ENCODE measurements at regions not wholly inside any gene's neighbourhood (a gene's known extent, or its start where the extent isn't known, plus 50 kb on each side); places are given as distances from the start of the nearest gene placed in this dataset.

GRCh38 chr12:127667131-127667685, 599.8 kb upstream of the TMEM132C start:
- Mint-ChIP-seq H3K27ac (no peak overlapping the region), H3K36me3 (no peaks in the 10 kb centered on the region), H3K9me3 (peaks cover 0 to 9% (median 3%) of the 10 kb centered on the region in 7 donors), H3K4me3 (no peak overlapping the region), H3K27me3 (no peaks in the 10 kb centered on the region), H3K4me1 (no peaks in the 10 kb centered on the region)
- ATAC-seq (ENCODE audit: low read depth in 2 of 2) (no peak), DNase-seq (no peak)
- Histone ChIP-seq H3K27me3 (ENCODE audit: control insufficient read depth, insufficient read depth, low read length) (no peaks in the 10 kb centered on the region), H3K9me3 (ENCODE audit: control insufficient read depth in 2 of 2, low read length in 2 of 2) (no peaks in the 10 kb centered on the region), H3K4me1 (ENCODE audit: control insufficient read depth, insufficient read depth, low read length, poor library complexity, severe bottlenecking) (no peaks in the 10 kb centered on the region), H3K36me3 (ENCODE audit: control insufficient read depth, insufficient read depth, low read length) (no peaks in the 10 kb centered on the region), H3K4me3 (ENCODE audit: low read depth, low read length) (no peak overlapping the region), H3K27ac (ENCODE audit: insufficient read depth, low read length, poor library complexity, severe bottlenecking) (no peak overlapping the region)

- ATAC-seq (ENCODE audit: low read depth in 2 of 2) (no peak), DNase-seq (no peak)
- H3K27ac Mint-ChIP-seq, result no peak overlapping the region
- Histone ChIP-seq H3K4me1 (ENCODE audit: control insufficient read depth, insufficient read depth, low read length, poor library complexity, severe bottlenecking) (no peaks in the 10 kb centered on the region), H3K27ac (ENCODE audit: insufficient read depth, low read length, poor library complexity, severe bottlenecking) (no peak overlapping the region), H3K36me3 (ENCODE audit: control insufficient read depth, insufficient read depth, low read length) (no peaks in the 10 kb centered on the region), H3K27me3 (ENCODE audit: control insufficient read depth, insufficient read depth, low read length) (no peaks in the 10 kb centered on the region), H3K4me3 (ENCODE audit: low read depth, low read length) (no peak overlapping the region), H3K9me3 (ENCODE audit: control insufficient read depth in 2 of 2, low read length in 2 of 2) (no peaks in the 10 kb centered on the region)
- peaks cover 0 to 7% (median 2%) of the 10 kb centered on the region in 7 donors for H3K9me3 Mint-ChIP-seq
- H3K4me1 Mint-ChIP-seq, result no peaks in the 10 kb centered on the region
- no peaks in the 10 kb centered on the region for H3K27me3 Mint-ChIP-seq
- H3K4me3 Mint-ChIP-seq, result no peak overlapping the region
- no peaks in the 10 kb centered on the region for H3K36me3 Mint-ChIP-seq
Measured at GRCh38 chr12:127670294-127670693, 596.7 kb upstream of the TMEM132C start.

- H3K4me3 Mint-ChIP-seq, result no peak overlapping the region
- H3K9me3 Mint-ChIP-seq, result peaks cover 0 to 7% (median 2%) of the 10 kb centered on the region in 7 donors
- H3K36me3 ChIP-seq (ENCODE audit: control insufficient read depth, insufficient read depth, low read length), result no peaks in the 10 kb centered on the region
- H3K27me3 Mint-ChIP-seq, result no peaks in the 10 kb centered on the region
- H3K4me1 ChIP-seq (ENCODE audit: control insufficient read depth, insufficient read depth, low read length, poor library complexity, severe bottlenecking), result no peaks in the 10 kb centered on the region
- no peak for ATAC-seq (ENCODE audit: low read depth in 2 of 2)
- H3K4me3 ChIP-seq (ENCODE audit: low read depth, low read length), result no peak overlapping the region
- no peaks in the 10 kb centered on the region for H3K36me3 Mint-ChIP-seq
- H3K4me1 Mint-ChIP-seq, result no peaks in the 10 kb centered on the region
- H3K27ac ChIP-seq (ENCODE audit: insufficient read depth, low read length, poor library complexity, severe bottlenecking), result no peak overlapping the region
- no peaks in the 10 kb centered on the region for H3K9me3 ChIP-seq (ENCODE audit: control insufficient read depth in 2 of 2, low read length in 2 of 2)
- no peak for DNase-seq
- H3K27me3 ChIP-seq (ENCODE audit: control insufficient read depth, insufficient read depth, low read length), result no peaks in the 10 kb centered on the region
- H3K27ac Mint-ChIP-seq, result no peak overlapping the region
Measured at GRCh38 chr12:127670796-127671195, 596.2 kb upstream of the TMEM132C start.

- Mint-ChIP-seq H3K27me3 (no peaks in the 10 kb centered on the region), H3K36me3 (no peaks in the 10 kb centered on the region), H3K27ac (no peak overlapping the region), H3K4me3 (no peak overlapping the region), H3K9me3 (peaks cover 0 to 4% (median 0%) of the 10 kb centered on the region in 7 donors), H3K4me1 (no peaks in the 10 kb centered on the region)
- ATAC-seq (ENCODE audit: low read depth in 2 of 2) (no peak), DNase-seq (no peak)
- Histone ChIP-seq H3K27me3 (ENCODE audit: control insufficient read depth, insufficient read depth, low read length) (no peaks in the 10 kb centered on the region), H3K4me1 (ENCODE audit: control insufficient read depth, insufficient read depth, low read length, poor library complexity, severe bottlenecking) (no peaks in the 10 kb centered on the region), H3K4me3 (ENCODE audit: low read depth, low read length) (no peak overlapping the region), H3K9me3 (ENCODE audit: control insufficient read depth in 2 of 2, low read length in 2 of 2) (no peaks in the 10 kb centered on the region), H3K36me3 (ENCODE audit: control insufficient read depth, insufficient read depth, low read length) (no peaks in the 10 kb centered on the region), H3K27ac (ENCODE audit: insufficient read depth, low read length, poor library complexity, severe bottlenecking) (no peak overlapping the region)
Measured at GRCh38 chr12:127675936-127676335, 591.0 kb upstream of the TMEM132C start.

- Mint-ChIP-seq H3K4me3 (no peak overlapping the region), H3K9me3 (no peaks in the 10 kb centered on the region), H3K27me3 (no peaks in the 10 kb centered on the region), H3K36me3 (no peaks in the 10 kb centered on the region), H3K27ac (no peak overlapping the region), H3K4me1 (no peaks in the 10 kb centered on the region)
- Histone ChIP-seq H3K4me1 (ENCODE audit: control insufficient read depth, insufficient read depth, low read length, poor library complexity, severe bottlenecking) (no peaks in the 10 kb centered on the region), H3K27ac (ENCODE audit: insufficient read depth, low read length, poor library complexity, severe bottlenecking) (no peak overlapping the region), H3K4me3 (ENCODE audit: low read depth, low read length) (no peak overlapping the region), H3K36me3 (ENCODE audit: control insufficient read depth, insufficient read depth, low read length) (no peaks in the 10 kb centered on the region), H3K9me3 (ENCODE audit: control insufficient read depth in 2 of 2, low read length in 2 of 2) (no peaks in the 10 kb centered on the region), H3K27me3 (ENCODE audit: control insufficient read depth, insufficient read depth, low read length) (no peaks in the 10 kb centered on the region)
- DNase-seq, result peak in 1 of 3 donors; percentile 34
- no peak for ATAC-seq (ENCODE audit: low read depth in 2 of 2)
Measured at GRCh38 chr12:127677537-127678131, 589.3 kb upstream of the TMEM132C start.

GRCh38 chr12:127678945-127679344, 588.0 kb upstream of the TMEM132C start:
- Mint-ChIP-seq H3K4me1 (no peaks in the 10 kb centered on the region), H3K27ac (no peak overlapping the region), H3K36me3 (no peaks in the 10 kb centered on the region), H3K9me3 (peaks cover 0 to 9% (median 0%) of the 10 kb centered on the region in 7 donors), H3K27me3 (no peaks in the 10 kb centered on the region), H3K4me3 (no peak overlapping the region)
- Histone ChIP-seq H3K27me3 (ENCODE audit: control insufficient read depth, insufficient read depth, low read length) (no peaks in the 10 kb centered on the region), H3K4me3 (ENCODE audit: low read depth, low read length) (no peak overlapping the region), H3K9me3 (ENCODE audit: control insufficient read depth in 2 of 2, low read length in 2 of 2) (no peaks in the 10 kb centered on the region), H3K27ac (ENCODE audit: insufficient read depth, low read length, poor library complexity, severe bottlenecking) (no peak overlapping the region), H3K4me1 (ENCODE audit: control insufficient read depth, insufficient read depth, low read length, poor library complexity, severe bottlenecking) (no peaks in the 10 kb centered on the region), H3K36me3 (ENCODE audit: control insufficient read depth, insufficient read depth, low read length) (no peaks in the 10 kb centered on the region)
- DNase-seq (no peak), ATAC-seq (ENCODE audit: low read depth in 2 of 2) (no peak)

GRCh38 chr12:127680516-127680915, 586.5 kb upstream of the TMEM132C start:
- Histone ChIP-seq H3K36me3 (ENCODE audit: control insufficient read depth, insufficient read depth, low read length) (no peaks in the 10 kb centered on the region), H3K27me3 (ENCODE audit: control insufficient read depth, insufficient read depth, low read length) (no peaks in the 10 kb centered on the region), H3K4me1 (ENCODE audit: control insufficient read depth, insufficient read depth, low read length, poor library complexity, severe bottlenecking) (no peaks in the 10 kb centered on the region), H3K4me3 (ENCODE audit: low read depth, low read length) (no peak overlapping the region), H3K27ac (ENCODE audit: insufficient read depth, low read length, poor library complexity, severe bottlenecking) (no peak overlapping the region), H3K9me3 (ENCODE audit: control insufficient read depth in 2 of 2, low read length in 2 of 2) (no peaks in the 10 kb centered on the region)
- Mint-ChIP-seq H3K4me1 (no peaks in the 10 kb centered on the region), H3K27me3 (no peaks in the 10 kb centered on the region), H3K9me3 (peaks cover 0 to 9% (median 0%) of the 10 kb centered on the region in 7 donors), H3K27ac (no peak overlapping the region), H3K36me3 (no peaks in the 10 kb centered on the region), H3K4me3 (no peak overlapping the region)
- ATAC-seq (ENCODE audit: low read depth in 2 of 2) (no peak), DNase-seq (no peak)

GRCh38 chr12:127681151-127681754, 585.7 kb upstream of the TMEM132C start:
- peaks cover 0 to 9% (median 0%) of the 10 kb centered on the region in 7 donors for H3K9me3 Mint-ChIP-seq
- H3K27me3 Mint-ChIP-seq, result no peaks in the 10 kb centered on the region
- H3K9me3 ChIP-seq (ENCODE audit: control insufficient read depth in 2 of 2, low read length in 2 of 2), result no peaks in the 10 kb centered on the region
- no peak overlapping the region for H3K27ac ChIP-seq (ENCODE audit: insufficient read depth, low read length, poor library complexity, severe bottlenecking)
- no peaks in the 10 kb centered on the region for H3K4me1 Mint-ChIP-seq
- no peak overlapping the region for H3K4me3 ChIP-seq (ENCODE audit: low read depth, low read length)
- no peak for DNase-seq
- no peaks in the 10 kb centered on the region for H3K36me3 Mint-ChIP-seq
- H3K36me3 ChIP-seq (ENCODE audit: control insufficient read depth, insufficient read depth, low read length), result no peaks in the 10 kb centered on the region
- H3K27me3 ChIP-seq (ENCODE audit: control insufficient read depth, insufficient read depth, low read length), result no peaks in the 10 kb centered on the region
- H3K4me1 ChIP-seq (ENCODE audit: control insufficient read depth, insufficient read depth, low read length, poor library complexity, severe bottlenecking), result no peaks in the 10 kb centered on the region
- no peak overlapping the region for H3K4me3 Mint-ChIP-seq
- no peak overlapping the region for H3K27ac Mint-ChIP-seq
- ATAC-seq (ENCODE audit: low read depth in 2 of 2), result no peak
